Activated naive CD4-positive, alpha-beta T cell treated with anti-CD3 and anti-CD28 coated beads, Interleukin-2, amount 50 U/mL, for 24 hours (primary cell): ENCODE measurements at regions not wholly inside any gene's neighbourhood (a gene's known extent, or its start where the extent isn't known, plus 50 kb on each side); places are given as distances from the start of the nearest gene placed in this dataset.

Source experiments
- H3K27ac Mint-ChIP-seq: one replicate; pipeline ENCODE4 v1.8.0; 2021; ENCODE audit warnings: mild to moderate bottlenecking, mixed read lengths
- H3K27me3 Mint-ChIP-seq: one replicate; pipeline ENCODE4 v1.8.0; 2021; ENCODE audit warnings: mixed read lengths
- H3K36me3 Mint-ChIP-seq: one replicate; pipeline ENCODE4 v1.8.0; 2021; ENCODE audit warnings: mixed read lengths
- H3K4me1 Mint-ChIP-seq: one replicate; pipeline ENCODE4 v1.8.0; 2021; ENCODE audit warnings: mixed read lengths
- H3K4me3 Mint-ChIP-seq: one replicate; pipeline ENCODE4 v1.8.0; 2021; ENCODE audit warnings: mild to moderate bottlenecking, mixed read lengths
- H3K9me3 Mint-ChIP-seq: one replicate; pipeline ENCODE4 v1.8.0; 2021; ENCODE audit warnings: mixed read lengths

GRCh38 chr16:74083541-74083940 is 213.1 kb upstream of the PSMD7 start:
- Mint-ChIP-seq H3K9me3 (peaks cover 5% of the 10 kb centered on the region), H3K36me3 (no peaks in the 10 kb centered on the region), H3K4me3 (no peak overlapping the region), H3K27ac (no peak overlapping the region), H3K27me3 (no peaks in the 10 kb centered on the region), H3K4me1 (no peaks in the 10 kb centered on the region)

- Mint-ChIP-seq H3K27me3 (no peaks in the 10 kb centered on the region), H3K4me3 (no peak overlapping the region), H3K27ac (no peak overlapping the region), H3K4me1 (no peaks in the 10 kb centered on the region), H3K9me3 (peaks cover 8% of the 10 kb centered on the region), H3K36me3 (no peaks in the 10 kb centered on the region)
These were observed 216.3 kb upstream of the PSMD7 start for GRCh38 chr16:74080311-74080710.

- no peaks in the 10 kb centered on the region for H3K36me3 Mint-ChIP-seq
- peaks cover 14% of the 10 kb centered on the region for H3K9me3 Mint-ChIP-seq
- H3K4me1 Mint-ChIP-seq, result no peaks in the 10 kb centered on the region
- no peak overlapping the region for H3K4me3 Mint-ChIP-seq
- no peaks in the 10 kb centered on the region for H3K27me3 Mint-ChIP-seq
- no peak overlapping the region for H3K27ac Mint-ChIP-seq
These were observed 217.4 kb upstream of the PSMD7 start for GRCh38 chr16:74079232-74079586.

- H3K4me1 Mint-ChIP-seq, result no peaks in the 10 kb centered on the region
- H3K36me3 Mint-ChIP-seq, result no peaks in the 10 kb centered on the region
- H3K4me3 Mint-ChIP-seq, result no peak overlapping the region
- no peaks in the 10 kb centered on the region for H3K27me3 Mint-ChIP-seq
- peaks cover 14% of the 10 kb centered on the region for H3K9me3 Mint-ChIP-seq
- H3K27ac Mint-ChIP-seq, result no peak overlapping the region
These were observed 217.9 kb upstream of the PSMD7 start for GRCh38 chr16:74078511-74079231.

GRCh38 chr16:74076568-74076967 is 220.0 kb upstream of the PSMD7 start:
- H3K36me3 Mint-ChIP-seq, result no peaks in the 10 kb centered on the region
- H3K4me3 Mint-ChIP-seq, result no peak overlapping the region
- H3K27ac Mint-ChIP-seq, result no peak overlapping the region
- H3K4me1 Mint-ChIP-seq, result no peaks in the 10 kb centered on the region
- H3K9me3 Mint-ChIP-seq, result peaks cover 14% of the 10 kb centered on the region
- H3K27me3 Mint-ChIP-seq, result no peaks in the 10 kb centered on the region

- H3K36me3 Mint-ChIP-seq, result no peaks in the 10 kb centered on the region
- H3K4me3 Mint-ChIP-seq, result no peak overlapping the region
- H3K27me3 Mint-ChIP-seq, result no peaks in the 10 kb centered on the region
- no peaks in the 10 kb centered on the region for H3K4me1 Mint-ChIP-seq
- H3K27ac Mint-ChIP-seq, result no peak overlapping the region
- peaks cover 14% of the 10 kb centered on the region for H3K9me3 Mint-ChIP-seq
These were observed 221.2 kb upstream of the PSMD7 start for GRCh38 chr16:74075393-74075792.

GRCh38 chr16:74073456-74073855 is 223.2 kb upstream of the PSMD7 start:
- no peak overlapping the region for H3K27ac Mint-ChIP-seq
- H3K9me3 Mint-ChIP-seq, result peaks cover 14% of the 10 kb centered on the region
- H3K27me3 Mint-ChIP-seq, result no peaks in the 10 kb centered on the region
- H3K36me3 Mint-ChIP-seq, result no peaks in the 10 kb centered on the region
- H3K4me3 Mint-ChIP-seq, result no peak overlapping the region
- H3K4me1 Mint-ChIP-seq, result no peaks in the 10 kb centered on the region

- H3K27me3 Mint-ChIP-seq, result no peaks in the 10 kb centered on the region
- H3K4me3 Mint-ChIP-seq, result no peak overlapping the region
- H3K4me1 Mint-ChIP-seq, result no peaks in the 10 kb centered on the region
- no peaks in the 10 kb centered on the region for H3K36me3 Mint-ChIP-seq
- no peak overlapping the region for H3K27ac Mint-ChIP-seq
- peaks cover 14% of the 10 kb centered on the region for H3K9me3 Mint-ChIP-seq
These were observed 224.5 kb upstream of the PSMD7 start for GRCh38 chr16:74071996-74072535.

- Mint-ChIP-seq H3K4me3 (no peak overlapping the region), H3K4me1 (no peaks in the 10 kb centered on the region), H3K27ac (no peak overlapping the region), H3K27me3 (peaks cover 4% of the 10 kb centered on the region), H3K36me3 (no peaks in the 10 kb centered on the region), H3K9me3 (peaks cover 5% of the 10 kb centered on the region)
These were observed 226.4 kb upstream of the PSMD7 start for GRCh38 chr16:74070237-74070636.

GRCh38 chr16:74064120-74064735 is 232.4 kb upstream of the PSMD7 start:
- H3K27ac Mint-ChIP-seq, result no peak overlapping the region
- no peaks in the 10 kb centered on the region for H3K4me1 Mint-ChIP-seq
- peaks cover 13% of the 10 kb centered on the region for H3K9me3 Mint-ChIP-seq
- H3K36me3 Mint-ChIP-seq, result no peaks in the 10 kb centered on the region
- H3K27me3 Mint-ChIP-seq, result peaks cover 6% of the 10 kb centered on the region
- no peak overlapping the region for H3K4me3 Mint-ChIP-seq

GRCh38 chr16:74053826-74054225 is 242.8 kb upstream of the PSMD7 start:
- Mint-ChIP-seq H3K4me3 (no peak overlapping the region), H3K36me3 (no peaks in the 10 kb centered on the region), H3K27me3 (peaks cover 3% of the 10 kb centered on the region), H3K4me1 (no peaks in the 10 kb centered on the region), H3K27ac (no peak overlapping the region), H3K9me3 (peaks cover 11% of the 10 kb centered on the region)

GRCh38 chr16:74053312-74053711 is 243.3 kb upstream of the PSMD7 start:
- H3K9me3 Mint-ChIP-seq, result peaks cover 9% of the 10 kb centered on the region
- no peaks in the 10 kb centered on the region for H3K36me3 Mint-ChIP-seq
- H3K27ac Mint-ChIP-seq, result no peak overlapping the region

GRCh38 chr16:74052016-74052415 is 244.6 kb upstream of the PSMD7 start:
- no peaks in the 10 kb centered on the region for H3K4me1 Mint-ChIP-seq
- H3K9me3 Mint-ChIP-seq, result peaks cover 9% of the 10 kb centered on the region
- peaks cover 3% of the 10 kb centered on the region for H3K27me3 Mint-ChIP-seq
- H3K4me3 Mint-ChIP-seq, result no peak overlapping the region
- no peak overlapping the region for H3K27ac Mint-ChIP-seq
- H3K36me3 Mint-ChIP-seq, result no peaks in the 10 kb centered on the region

More at GRCh38 chr16:74053312-74053711, 243.3 kb upstream of the PSMD7 start:
- H3K4me1 Mint-ChIP-seq, result no peaks in the 10 kb centered on the region
- H3K27me3 Mint-ChIP-seq, result peaks cover 3% of the 10 kb centered on the region
- no peak overlapping the region for H3K4me3 Mint-ChIP-seq

GRCh38 chr16:74049027-74049426 is 247.6 kb upstream of the PSMD7 start:
- H3K9me3 Mint-ChIP-seq, result no peaks in the 10 kb centered on the region
- no peak overlapping the region for H3K4me3 Mint-ChIP-seq
- H3K27me3 Mint-ChIP-seq, result peaks cover 1% of the 10 kb centered on the region
- no peaks in the 10 kb centered on the region for H3K4me1 Mint-ChIP-seq
- no peak overlapping the region for H3K27ac Mint-ChIP-seq
- H3K36me3 Mint-ChIP-seq, result no peaks in the 10 kb centered on the region

GRCh38 chr16:74046524-74046923 is 250.1 kb upstream of the PSMD7 start:
- Mint-ChIP-seq H3K9me3 (no peaks in the 10 kb centered on the region), H3K4me3 (no peak overlapping the region)

GRCh38 chr16:74045513-74045912 is 251.1 kb upstream of the PSMD7 start:
- Mint-ChIP-seq H3K9me3 (no peaks in the 10 kb centered on the region), H3K27me3 (peaks cover 3% of the 10 kb centered on the region), H3K4me3 (no peak overlapping the region), H3K36me3 (no peaks in the 10 kb centered on the region), H3K4me1 (no peaks in the 10 kb centered on the region), H3K27ac (no peak overlapping the region)

More at GRCh38 chr16:74046524-74046923, 250.1 kb upstream of the PSMD7 start:
- Mint-ChIP-seq H3K36me3 (no peaks in the 10 kb centered on the region), H3K27me3 (peaks cover 1% of the 10 kb centered on the region), H3K27ac (no peak overlapping the region), H3K4me1 (no peaks in the 10 kb centered on the region)
